ENCODE measurements at regions not wholly inside any gene's neighbourhood (a gene's known extent, or its start where the extent isn't known, plus 50 kb on each side); places are given as distances from the start of the nearest gene placed in this dataset.
"Not testable (repeated sequence)": the region's sequence is repeated elsewhere in the genome, so short reads cannot be mapped to it uniquely, and the experiment has no call there.

DNA sequence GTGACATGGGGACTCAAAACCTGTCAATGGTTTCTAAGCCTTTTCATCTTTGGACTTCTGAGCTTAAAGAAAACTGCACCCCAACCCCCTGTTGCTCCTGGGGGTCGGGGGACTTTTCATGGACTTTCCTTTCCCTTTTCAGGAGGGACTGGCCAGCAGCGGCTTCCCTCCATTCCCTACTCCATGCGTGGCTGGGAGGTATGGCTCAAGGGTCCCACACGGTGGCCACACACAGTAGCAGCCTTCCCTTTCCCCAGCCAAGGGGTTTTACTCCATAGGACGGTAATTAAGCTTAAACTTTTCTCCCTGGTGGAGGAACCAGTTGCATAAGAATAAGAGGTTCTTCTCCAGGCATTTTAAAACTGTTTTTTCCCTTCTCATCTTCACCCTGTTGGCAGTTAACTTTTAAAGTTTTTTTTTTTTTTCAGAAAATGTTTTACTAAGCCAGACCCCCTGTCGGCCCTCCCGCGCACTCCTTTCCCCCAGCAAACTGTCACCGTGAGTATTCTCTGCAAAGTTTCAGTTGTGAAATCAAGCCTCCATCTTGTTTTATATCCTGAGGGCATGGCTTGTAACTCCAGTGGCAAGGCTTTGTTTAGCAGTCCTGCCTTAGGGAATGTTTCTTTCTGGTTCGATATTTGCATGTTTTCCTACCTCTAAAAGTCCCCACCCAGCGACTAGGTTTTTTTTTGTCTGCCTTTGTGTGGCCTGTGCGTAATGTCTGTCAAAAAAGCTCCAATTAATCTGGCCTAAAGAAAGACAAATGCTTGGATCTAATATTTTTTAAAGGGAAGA is 325.7 kb downstream of the TLL1 start:
- H3K4me1 Mint-ChIP-seq, result no peaks in the 10 kb centered on the region
- no peak overlapping the region for H3K4me3 Mint-ChIP-seq
- H3K36me3 Mint-ChIP-seq (ENCODE audit: low read depth), result no peaks in the 10 kb centered on the region
- H3K27ac Mint-ChIP-seq, result peak overlapping the region in 1 of 3 experiments; percentile 31
- H3K27me3 Mint-ChIP-seq (ENCODE audit: low read depth), result no peaks in the 10 kb centered on the region
- TF ChIP-seq, protein P1, sequence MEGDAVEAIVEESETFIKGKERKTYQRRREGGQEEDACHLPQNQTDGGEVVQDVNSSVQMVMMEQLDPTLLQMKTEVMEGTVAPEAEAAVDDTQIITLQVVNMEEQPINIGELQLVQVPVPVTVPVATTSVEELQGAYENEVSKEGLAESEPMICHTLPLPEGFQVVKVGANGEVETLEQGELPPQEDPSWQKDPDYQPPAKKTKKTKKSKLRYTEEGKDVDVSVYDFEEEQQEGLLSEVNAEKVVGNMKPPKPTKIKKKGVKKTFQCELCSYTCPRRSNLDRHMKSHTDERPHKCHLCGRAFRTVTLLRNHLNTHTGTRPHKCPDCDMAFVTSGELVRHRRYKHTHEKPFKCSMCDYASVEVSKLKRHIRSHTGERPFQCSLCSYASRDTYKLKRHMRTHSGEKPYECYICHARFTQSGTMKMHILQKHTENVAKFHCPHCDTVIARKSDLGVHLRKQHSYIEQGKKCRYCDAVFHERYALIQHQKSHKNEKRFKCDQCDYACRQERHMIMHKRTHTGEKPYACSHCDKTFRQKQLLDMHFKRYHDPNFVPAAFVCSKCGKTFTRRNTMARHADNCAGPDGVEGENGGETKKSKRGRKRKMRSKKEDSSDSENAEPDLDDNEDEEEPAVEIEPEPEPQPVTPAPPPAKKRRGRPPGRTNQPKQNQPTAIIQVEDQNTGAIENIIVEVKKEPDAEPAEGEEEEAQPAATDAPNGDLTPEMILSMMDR (IDR thresholded peaks at IDR 0.05; ENCODE audit: unreplicated experiment in 3 of 3), result no peak
- H3K9me3 Mint-ChIP-seq, result no peaks in the 10 kb centered on the region

DNA sequence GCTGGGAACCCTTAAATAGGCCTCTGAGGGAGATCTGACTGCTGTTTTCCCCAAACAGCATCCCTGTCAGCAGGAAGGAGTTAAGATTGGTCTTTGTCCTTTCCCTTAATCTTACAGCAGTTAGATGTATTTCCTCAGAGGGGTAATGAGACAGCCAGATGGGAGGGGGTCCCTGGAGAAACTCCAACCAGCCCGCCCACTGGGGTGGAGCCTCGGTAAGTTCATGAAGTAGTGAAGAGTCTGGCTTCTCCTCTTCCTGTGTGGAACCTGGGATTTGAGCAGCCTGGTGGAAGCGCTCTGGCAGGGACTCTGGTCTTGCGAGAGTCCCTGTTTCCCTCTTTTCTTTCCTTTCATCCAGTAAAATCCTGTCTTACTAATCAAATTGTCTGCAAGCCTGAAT is 330.0 kb downstream of the TLL1 start:
- Mint-ChIP-seq H3K27me3 (ENCODE audit: low read depth) (no peaks in the 10 kb centered on the region), H3K27ac (no peak overlapping the region), H3K4me3 (no peak overlapping the region), H3K36me3 (ENCODE audit: low read depth) (no peaks in the 10 kb centered on the region), H3K9me3 (no peaks in the 10 kb centered on the region), H3K4me1 (no peaks in the 10 kb centered on the region)
- TF ChIP-seq, protein P1 (IDR thresholded peaks at IDR 0.05; ENCODE audit: unreplicated experiment in 3 of 3), result no peak

DNA sequence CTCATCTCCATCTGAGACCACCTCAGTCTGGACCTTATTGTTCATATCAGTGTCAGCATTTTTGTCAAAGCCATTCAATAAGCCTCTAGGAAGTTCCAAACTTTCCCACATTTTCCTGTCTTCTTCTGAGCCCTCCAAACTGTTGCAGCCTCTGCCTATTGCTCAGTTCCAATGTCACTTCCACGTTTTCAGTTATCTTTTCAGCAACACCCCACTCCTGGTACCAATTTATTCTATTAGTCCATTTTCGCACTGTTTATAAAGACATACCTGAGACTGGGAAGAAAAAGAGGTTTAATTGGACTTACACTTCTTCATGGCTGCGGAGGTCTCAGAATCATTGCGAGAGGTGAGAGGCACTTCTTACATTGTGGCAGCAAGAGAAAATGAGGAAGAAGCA is 339.3 kb downstream of the TLL1 start:
- H3K27ac Mint-ChIP-seq; H3K4me1 Mint-ChIP-seq; H3K4me3 Mint-ChIP-seq; H3K27me3 Mint-ChIP-seq (ENCODE audit: low read depth); H3K36me3 Mint-ChIP-seq (ENCODE audit: low read depth): not testable (repeated sequence)
- H3K9me3 Mint-ChIP-seq, result peaks cover 27% of the 10 kb centered on the region

DNA sequence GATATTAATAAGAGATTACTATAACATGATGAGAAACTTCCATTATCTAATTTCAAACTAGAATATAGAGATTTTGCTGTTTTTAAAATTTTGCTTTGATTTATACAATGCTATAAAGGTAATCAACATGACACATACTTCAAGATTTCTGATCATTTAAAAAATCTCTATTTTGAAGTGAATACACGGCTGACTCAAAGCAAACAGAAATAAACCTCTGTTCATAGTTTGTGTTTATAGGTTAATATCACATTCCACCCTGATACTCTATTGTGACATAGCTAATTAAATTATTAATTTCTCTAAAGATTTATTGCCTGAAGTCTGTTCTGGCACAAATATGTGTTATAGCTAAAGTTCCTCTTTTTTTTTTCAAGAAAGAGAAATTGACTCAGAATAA is 349.2 kb downstream of the TLL1 start:
- H3K27me3 Mint-ChIP-seq (ENCODE audit: low read depth), result no peaks in the 10 kb centered on the region
- TF ChIP-seq, protein P1 (IDR thresholded peaks at IDR 0.05; ENCODE audit: unreplicated experiment in 3 of 3), result no peak
- no peak overlapping the region for H3K27ac Mint-ChIP-seq
- no peaks in the 10 kb centered on the region for H3K4me1 Mint-ChIP-seq
- H3K36me3 Mint-ChIP-seq (ENCODE audit: low read depth), result no peaks in the 10 kb centered on the region
- no peak overlapping the region for H3K4me3 Mint-ChIP-seq
- no peaks in the 10 kb centered on the region for H3K9me3 Mint-ChIP-seq

DNA sequence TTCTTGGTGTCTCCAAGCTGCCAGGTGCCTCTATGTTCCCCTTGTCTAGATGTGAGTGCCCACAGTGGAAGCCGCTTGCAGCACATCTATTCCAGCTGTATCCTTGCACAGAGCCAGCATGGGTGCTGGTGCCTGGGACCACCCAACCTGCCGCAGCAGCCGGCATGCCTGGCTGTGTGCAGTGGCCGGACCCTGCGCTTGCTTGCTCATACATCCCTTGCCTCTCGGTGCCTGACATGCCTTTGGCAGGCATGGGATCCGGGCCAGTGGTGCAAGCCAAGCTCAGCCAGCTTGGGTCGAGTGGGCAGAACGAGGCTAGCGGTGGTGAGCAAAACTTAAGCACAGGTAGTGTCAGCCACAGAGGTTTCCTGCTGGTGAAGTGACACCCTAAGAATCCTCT is 355.1 kb downstream of the TLL1 start:
- Mint-ChIP-seq H3K36me3 (ENCODE audit: low read depth) (no peaks in the 10 kb centered on the region), H3K27ac (no peak overlapping the region), H3K4me3 (no peak overlapping the region), H3K9me3 (no peaks in the 10 kb centered on the region), H3K4me1 (no peaks in the 10 kb centered on the region), H3K27me3 (ENCODE audit: low read depth) (no peaks in the 10 kb centered on the region)
- TF ChIP-seq, protein P1 (IDR thresholded peaks at IDR 0.05; ENCODE audit: unreplicated experiment in 3 of 3), result no peak

DNA sequence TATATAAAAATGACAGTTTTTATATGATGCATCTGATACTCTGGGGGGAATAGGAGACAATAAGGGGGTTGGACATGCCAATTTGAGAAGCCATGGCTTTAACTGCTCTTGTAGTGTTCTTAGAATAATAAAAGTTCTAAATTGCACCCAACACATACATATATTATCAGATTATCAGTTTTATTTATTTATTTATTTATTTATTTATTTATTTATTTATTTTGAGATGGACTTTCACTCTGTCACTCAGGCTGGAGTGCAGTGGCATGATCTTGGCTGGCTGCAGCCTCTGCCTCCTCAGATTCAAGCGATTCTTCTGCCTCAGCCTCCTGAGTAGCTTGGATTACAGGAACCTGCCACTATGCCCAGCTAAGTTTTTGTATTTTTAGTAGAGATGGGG is 356.8 kb downstream of the TLL1 start:
- TF ChIP-seq, protein P1 (IDR thresholded peaks at IDR 0.05; ENCODE audit: unreplicated experiment in 3 of 3), result no peak
- Mint-ChIP-seq H3K9me3 (peaks cover 6% of the 10 kb centered on the region), H3K27me3 (ENCODE audit: low read depth) (no peaks in the 10 kb centered on the region), H3K4me3 (no peak overlapping the region), H3K36me3 (ENCODE audit: low read depth) (no peaks in the 10 kb centered on the region), H3K27ac (no peak overlapping the region), H3K4me1 (no peaks in the 10 kb centered on the region)
